GM21723 (cell line): ENCODE measurements at regions not wholly inside any gene's neighbourhood (a gene's known extent, or its start where the extent isn't known, plus 50 kb on each side); places are given as distances from the start of the nearest gene placed in this dataset.

Experiments used
- ATAC-seq: cut with Tn5 transposase; IDR thresholded peaks from one replicate; pipeline ENCODE4 v1.9.1; 2021; ENCODE audit warnings: mild to moderate bottlenecking, moderate library complexity; ENCODE audit not compliant: unreplicated experiment

DNA sequence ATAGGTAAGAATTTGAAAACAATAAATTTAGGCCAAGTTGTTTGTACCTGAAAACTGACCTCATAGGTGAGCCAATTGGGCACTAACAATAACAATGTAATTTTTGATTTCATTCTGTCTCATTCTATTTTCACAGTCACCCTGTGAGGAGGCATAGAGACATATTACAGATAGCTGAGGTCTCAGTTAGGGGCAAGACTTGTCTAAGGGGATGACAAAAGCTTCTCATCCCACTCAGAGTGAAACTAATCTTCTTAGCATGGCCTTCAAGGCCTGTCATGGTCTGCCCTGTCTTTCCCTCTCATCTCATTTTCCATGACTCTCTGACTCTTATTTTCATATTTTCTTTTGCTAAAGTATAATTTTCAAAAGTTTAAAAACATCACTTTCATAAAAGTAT, 562.0 kb upstream of the TNP1 start:
- no peak for ATAC-seq

DNA sequence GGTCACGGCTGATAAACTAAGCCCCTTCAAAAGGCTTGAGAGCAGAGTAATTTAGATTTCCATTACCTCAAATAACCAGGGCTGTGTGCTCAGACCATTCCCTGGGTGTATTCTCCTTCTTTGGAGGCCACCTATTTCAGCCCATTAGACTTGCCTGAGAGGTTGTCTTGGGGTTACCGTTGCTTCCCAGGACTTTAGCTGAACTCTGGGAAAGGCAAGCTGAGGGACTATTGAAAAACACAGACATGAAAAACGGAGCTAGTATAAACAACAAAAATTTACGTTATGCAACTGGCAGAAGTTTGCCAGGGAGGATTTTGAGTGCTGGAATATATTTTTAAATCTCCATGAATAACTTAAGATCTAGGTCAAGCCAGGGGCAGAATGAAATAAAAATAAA, 561.0 kb upstream of the TNP1 start:
- ATAC-seq: no peak

DNA sequence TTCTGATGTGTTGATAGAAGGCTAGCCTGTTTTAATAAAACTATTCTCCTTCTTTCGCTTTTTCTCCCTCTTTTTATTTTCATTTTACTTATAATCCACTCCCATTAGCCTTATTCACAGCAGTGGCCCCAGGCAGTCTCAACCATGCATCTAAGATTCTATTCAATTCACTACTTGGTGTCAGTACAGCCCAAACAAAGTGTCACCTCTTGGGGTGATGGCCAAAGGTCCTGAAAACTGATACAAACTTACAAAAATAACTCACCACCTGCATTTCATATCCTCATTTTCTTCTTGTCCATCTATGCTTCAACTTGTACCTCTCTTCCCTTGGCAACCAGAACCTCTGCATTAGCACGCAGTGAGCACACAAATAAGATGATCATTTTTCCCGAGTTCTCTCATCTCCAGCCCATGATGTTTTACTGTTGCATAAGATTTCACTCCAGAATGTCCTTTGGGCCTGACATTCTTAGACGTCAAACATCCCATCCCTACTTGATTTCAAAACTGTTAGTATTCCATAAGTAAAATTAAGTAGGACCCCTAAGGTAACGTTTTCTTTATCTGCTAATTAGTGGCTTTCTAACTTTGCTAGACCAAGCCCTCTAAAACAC, 559.3 kb upstream of the TNP1 start:
- ATAC-seq: no peak

DNA sequence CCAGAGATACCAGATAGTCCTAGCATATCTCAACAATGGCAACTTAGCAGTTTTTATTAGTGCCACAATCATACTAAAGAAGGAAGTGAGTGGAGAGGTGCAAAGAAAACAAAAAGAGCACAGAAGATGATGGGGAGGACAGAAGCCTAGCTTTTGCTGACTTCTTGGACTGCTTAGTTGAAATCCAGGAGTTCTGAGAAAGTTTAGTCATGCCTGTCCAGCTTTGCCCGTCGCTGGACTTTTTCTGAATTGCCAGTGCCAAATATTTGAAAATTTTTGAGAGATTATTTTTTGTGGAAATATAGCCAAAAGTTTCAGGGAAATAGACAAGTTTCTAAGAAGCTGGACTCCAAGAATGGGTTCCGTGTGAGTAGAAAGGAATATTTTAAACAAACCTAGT, 558.7 kb upstream of the TNP1 start:
- no peak for ATAC-seq

DNA sequence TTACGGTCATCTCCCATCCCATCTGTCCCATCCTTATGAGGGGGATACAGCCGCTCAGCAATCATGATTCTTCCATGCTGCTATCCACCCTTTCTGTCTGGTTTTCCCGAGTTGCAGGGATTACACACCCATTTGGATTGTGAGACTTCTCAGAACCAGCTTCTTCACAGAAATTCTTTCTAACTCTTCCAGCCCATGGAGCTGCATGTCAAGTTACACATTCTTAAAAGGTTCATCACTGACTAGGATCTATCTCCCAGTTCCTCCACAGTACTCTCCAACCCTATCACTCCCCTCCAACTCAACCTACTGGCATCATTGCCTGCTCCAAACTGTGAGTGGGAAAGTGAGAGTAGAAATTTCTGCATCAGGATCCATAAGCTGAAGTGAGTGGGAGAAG, 558.2 kb upstream of the TNP1 start:
- ATAC-seq: no peak

DNA sequence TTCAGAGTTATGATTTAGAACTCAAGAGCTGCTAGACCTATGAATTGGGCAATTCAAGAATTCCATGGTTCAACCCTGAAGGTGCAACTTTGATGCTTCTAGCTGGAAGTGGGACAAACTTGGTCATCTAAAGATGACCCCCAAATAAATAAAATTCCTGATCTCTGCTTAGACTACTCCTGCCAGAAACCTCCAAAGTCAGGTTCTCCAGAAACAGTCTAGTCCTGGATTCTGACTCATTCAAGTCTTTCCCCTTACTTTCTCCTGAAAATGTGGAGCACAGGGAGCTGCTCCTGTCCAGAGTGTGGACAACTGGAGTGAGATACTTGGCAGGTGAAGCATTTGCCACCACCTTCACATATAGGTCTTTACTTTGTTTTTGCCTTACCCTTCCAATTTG, 557.7 kb upstream of the TNP1 start:
- ATAC-seq: no peak

DNA sequence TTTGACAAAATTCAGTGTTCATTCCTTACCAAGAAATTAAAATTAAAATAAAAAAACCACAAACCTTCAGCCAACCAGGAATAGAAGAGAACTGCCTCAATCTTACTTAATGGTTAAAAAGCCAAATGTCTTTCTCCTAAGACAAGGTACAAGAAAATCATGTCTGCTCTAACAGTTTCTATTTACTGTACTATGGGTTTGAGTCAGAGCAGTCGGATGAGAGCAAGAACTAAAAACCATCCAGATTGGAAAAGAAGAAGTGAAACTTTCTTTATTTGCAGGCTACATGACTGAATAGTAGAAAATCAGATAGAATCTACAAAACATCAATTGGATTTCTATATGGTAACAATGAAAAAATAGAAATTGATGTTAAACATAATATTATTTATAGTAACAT, 555.5 kb upstream of the TNP1 start:
- peak; percentile 97 for ATAC-seq

DNA sequence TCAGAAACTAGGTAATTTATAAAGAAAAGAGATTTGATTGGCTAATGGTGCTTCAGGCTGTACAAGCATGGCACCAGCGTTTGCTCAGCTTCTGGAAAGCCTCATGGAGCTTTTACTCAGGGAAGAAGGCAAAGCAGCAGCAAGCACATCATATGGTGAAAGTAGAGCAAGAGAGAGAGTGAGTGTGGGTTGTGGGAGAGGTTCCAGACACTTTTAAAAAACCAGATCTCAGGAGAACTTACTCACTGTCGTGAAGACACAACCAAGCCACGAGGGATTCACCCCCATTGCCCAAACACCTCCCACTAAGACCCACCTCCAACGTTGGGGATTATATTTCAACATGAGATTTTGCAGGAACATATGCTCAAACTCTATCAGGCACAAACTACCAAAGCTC, 554.6 kb upstream of the TNP1 start:
- ATAC-seq: no peak

DNA sequence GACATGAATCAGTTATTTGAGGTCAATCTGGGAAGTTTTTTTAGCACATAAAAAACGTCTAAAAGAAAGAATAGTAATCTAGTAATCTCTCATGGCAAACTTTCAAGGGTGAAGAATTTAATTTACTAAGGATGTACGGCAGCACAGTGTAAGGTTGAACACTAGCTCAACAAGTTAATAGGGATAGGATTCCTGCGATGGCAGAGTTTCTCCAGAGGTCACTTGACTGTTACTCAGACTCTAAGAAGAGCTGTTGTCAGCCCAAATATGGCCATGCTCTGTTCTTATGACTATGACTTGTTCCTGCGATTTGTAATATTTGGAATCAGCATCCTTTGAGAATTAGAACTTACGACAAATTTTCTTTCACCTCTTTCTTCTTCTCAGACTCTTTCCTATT, 553.3 kb upstream of the TNP1 start:
- ATAC-seq: no peak

DNA sequence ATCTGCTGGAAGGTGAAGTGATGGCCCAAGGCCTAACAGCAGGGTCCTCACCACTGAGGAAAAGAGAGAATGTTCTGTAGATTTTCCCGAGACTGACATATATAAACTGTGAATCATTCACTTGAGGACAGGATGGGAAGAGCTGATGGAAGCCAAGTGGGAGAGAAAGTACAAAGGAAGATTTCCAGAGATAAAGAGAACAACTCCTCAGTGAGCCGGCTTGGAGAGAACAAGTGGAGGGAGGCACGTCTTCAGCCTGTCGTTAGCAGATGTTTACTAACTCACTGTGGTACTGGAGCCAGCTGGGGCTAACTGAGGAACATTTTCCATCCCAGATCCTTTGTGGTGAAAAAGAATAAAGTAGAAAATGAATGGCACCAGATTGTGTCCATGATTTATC, 552.9 kb upstream of the TNP1 start:
- ATAC-seq: no peak

DNA sequence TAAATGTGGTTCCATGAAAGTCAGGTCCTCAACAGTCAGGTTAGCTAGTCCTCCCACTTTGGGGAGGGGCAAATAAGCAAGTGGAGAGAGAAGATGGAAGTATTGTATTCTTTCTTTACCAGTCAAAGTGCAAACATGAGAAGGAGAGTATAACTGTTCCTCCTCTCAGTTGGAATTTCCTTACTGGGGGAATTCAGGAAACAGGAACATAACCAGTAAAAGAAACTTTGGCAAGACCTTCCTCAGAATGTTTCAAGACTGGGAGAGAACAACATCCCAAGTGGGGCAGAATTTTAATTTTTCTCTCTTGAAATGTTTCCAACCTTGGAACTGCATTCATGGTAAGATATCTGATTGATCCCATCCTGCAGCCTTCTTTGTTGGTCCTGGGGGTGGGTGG, 552.4 kb upstream of the TNP1 start:
- no peak for ATAC-seq

DNA sequence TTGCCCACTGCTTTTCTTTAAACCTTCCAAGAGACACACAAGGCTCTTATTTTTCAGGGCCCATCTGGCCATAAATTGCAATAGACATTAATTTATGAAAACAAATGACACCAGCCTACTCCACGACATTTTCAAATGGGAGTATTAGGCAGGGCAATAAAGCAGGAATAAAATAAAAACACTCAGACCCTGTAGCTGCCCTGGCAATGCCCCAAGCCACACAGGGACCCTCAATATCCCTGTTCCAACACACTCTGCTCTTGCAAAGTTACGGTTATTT, 550.8 kb upstream of the TNP1 start:
- ATAC-seq: no peak

DNA sequence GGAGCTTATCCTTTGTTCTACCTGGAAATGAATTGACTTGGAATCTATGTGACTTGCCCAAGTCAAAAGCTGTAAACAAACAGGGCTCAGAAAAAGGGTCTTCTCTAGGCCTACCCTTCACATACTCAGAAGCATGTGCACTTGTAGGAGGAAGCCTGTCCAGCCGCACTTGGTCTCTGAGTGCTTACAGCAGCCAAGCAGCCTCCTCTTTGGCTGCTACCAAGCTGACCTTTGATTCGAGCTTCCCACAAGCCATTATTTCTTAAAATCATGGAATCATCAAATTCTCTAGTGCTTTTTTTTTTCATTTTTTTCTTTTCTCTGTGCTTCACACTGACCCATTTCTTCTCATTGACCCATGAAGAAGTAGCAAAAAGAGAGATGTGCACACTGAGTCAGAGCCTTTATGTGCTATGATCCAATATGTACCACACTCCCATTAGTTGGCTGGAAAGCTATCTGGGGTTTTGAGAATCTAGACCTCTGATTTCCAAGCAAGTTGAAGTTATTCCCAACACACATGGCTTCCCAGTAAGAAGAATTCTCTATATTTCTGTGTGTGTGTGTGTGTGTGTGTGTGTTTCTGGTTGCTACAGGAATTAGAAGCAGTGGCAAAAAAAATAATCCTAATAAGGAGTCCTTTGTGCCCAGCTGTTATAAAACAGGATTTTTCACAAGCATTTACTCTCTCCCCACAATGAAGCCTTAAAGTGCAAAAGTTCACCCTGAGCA, 550.3 kb upstream of the TNP1 start:
- no peak for ATAC-seq

DNA sequence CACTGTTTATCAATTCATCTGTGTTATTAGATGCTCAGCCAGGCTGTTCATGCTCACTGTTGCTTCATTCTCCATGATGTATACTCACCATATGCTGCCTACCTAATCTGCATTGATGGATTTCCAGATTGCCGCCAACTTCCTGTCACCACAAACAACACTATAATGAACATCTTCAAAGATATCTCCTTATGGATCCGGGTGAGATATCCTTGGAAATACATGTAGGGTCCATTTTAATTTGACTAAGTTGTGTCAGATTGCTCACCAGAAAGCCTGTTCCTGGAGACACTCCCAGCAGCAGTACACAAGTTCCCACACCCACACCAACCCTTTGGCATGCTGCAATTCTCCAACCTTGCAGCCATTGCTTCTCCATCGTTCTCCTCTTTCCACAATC, 547.5 kb upstream of the TNP1 start:
- no peak for ATAC-seq

DNA sequence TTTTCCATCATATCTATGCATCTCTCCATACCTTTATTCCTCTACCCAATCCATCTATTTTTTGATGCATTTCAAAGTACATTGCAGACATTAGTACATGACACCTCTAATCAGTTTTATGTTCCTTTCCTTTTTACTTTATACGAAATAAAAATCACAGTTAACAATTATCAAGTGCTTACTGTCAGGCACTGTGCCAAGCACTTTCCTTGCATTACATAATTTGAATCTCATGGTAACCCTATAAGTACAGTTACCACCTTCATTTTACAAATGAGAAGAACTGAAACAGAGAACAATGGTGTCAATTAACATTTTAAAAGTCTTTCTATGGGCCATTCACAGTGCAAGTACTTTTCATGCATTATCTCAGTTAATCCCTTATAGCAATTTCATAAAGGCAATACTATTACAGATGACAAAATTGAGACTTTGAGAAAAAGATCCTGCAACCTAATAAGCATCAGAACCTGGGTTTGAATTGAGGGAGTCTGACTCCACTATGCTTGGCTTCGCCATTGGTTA, 544.4 kb upstream of the TNP1 start:
- no peak for ATAC-seq

DNA sequence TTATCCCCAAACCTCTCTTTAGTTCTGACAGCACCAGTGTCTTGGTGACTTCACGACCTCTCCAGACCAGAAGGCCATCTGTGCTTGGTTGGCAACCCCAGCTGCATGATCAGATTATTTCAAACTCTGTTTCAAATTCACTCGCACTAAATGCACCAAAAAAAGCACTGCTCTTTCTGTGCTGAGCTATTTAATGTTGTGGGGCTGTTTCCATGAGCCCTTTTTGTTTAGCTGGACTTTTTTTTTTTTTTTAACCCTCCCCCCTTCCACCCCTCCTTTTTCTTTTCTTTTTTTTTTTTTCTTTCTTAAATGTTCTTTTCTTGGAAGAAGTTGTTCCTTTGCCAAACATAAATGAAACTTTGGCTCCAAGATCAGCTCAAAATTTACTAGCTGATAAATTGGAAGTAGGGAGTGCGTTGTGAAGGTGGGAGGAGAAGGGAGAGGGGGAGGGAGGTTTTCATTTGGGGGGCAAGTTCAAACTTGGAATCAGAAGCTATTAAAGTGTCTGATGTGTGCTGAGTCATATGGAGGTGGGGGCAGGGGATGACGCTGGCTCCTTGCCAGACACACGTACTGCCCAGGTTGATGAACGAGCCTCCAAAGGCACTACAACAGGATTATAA, 543.0 kb upstream of the TNP1 start:
- no peak for ATAC-seq

DNA sequence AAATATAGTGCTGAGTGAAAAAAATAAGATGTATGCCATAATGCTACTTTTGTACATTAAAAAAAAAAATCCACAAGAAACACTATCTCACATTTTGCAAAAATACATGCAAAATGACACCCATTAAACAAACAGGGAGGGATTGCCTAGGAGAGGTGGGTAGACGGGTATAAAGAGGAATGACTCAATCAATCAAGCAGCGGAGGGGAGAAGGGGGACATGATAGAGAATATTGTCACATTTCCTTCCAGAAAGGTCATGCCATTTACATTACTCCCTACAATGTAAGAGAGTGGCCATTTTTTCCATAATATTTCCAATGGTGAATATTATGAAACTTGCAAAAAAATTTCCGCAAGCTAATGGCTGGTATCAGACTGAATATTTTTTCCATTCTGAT, 542.3 kb upstream of the TNP1 start:
- ATAC-seq: no peak

DNA sequence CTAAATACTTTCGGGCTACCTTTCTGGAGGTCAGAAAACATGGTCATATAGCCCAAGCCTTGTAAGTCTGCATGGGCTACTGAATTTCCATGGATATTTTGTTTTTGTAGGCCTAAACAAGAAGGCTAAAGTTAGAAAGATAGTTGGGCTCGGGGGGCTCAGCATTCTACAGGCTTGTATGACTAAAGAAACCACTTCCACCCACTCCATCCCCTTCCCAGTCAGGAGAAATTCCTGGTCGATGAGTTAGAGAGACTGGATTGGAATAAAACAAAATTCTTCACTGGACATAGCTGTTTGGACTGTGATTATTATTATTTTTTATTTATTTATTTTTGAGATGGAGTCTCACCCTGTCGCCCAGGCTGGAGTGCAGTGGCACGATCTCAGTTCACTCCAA, 539.4 kb upstream of the TNP1 start:
- no peak for ATAC-seq

DNA sequence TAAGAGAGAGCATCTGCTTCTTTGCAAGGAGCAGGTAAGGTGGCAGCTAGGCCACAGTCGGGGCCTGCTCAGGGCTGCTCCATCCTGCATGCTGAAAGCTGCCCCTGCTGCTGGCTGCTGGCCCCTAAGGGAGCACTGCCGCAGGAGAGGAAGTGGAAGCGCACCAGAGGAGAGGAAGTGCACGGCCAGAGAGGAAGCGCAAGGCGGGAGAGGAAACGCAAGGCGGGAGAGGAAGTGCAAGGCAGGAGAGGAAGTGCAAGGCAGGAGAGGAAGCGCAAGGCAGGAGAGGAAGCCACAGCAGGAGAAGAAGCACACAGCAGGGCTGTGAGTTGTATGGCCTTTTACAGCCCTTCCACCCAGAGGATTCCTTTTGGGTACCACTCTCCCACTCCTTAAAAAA, 539.0 kb upstream of the TNP1 start:
- no peak for ATAC-seq

DNA sequence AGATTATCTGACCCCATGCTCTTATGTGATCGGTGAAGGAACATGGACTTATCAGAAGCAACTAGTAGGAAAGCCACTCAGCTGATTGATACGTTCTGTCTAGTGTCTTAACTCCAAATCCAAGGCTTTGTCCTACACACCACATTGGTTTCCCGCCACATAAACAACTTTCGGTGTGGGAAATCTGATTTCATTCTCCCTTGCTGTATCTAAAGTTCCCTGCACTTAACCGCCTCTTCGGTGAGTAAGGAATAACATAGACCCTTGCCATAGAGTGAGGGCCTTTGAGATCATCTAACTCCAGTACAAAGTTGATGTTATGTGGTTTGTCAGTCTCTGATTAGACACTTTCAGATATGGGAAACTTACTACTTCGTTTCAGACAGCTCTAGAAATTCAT, 538.2 kb upstream of the TNP1 start:
- ATAC-seq: no peak

DNA sequence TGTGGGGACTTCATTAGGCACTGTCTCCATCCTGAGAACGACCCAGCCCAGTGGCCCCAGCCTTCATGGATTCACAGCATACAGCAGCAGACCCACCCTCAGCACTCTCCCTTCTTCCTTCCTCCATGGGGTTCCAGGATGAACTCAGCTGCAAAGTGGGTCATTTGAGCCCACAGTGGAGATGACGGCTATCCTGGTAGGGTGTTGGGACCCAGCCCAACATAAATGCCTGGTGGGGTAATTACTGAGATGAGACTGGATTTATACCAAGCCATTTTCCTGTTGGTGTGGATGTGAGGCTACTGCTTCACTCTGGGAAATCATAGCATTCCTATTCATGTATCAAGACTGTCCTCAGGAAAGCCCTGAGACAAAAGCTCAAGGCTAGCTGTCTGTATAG, 536.7 kb upstream of the TNP1 start:
- ATAC-seq: no peak

DNA sequence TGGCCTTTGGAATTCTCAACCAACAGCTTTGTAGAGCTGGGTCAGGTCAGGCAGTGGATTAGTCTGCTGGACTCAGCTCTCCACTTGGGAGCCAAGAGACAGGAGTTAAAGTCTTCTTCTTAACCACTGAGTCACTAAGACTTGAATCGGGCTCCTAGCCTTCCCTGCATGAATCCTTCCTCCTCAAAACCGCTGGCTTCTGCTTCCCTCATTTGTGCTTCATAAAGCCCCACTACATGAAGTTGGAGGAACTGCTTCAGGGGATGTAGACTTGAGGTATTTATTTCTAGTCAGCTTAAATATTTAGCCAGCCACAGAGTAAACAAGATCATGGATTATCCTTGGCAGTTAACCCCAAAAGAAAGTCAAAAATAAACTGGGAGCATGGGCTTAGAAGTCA, 536.3 kb upstream of the TNP1 start:
- ATAC-seq: no peak
